SU-DHL-6 (cell line): ENCODE measurements at regions not wholly inside any gene's neighbourhood (a gene's known extent, or its start where the extent isn't known, plus 50 kb on each side); places are given as distances from the start of the nearest gene placed in this dataset.

Experiments used
- H2AFZ ChIP-seq: fragments of 200-600 bp; sonication (generic); 2 replicates; pipeline ENCODE4 v1.6.1; 2014; ENCODE audit warnings: low read depth, mild to moderate bottlenecking, moderate library complexity, mixed read lengths, antibody characterized with exemption, low read length; ENCODE audit not compliant: severe bottlenecking
- H3F3A ChIP-seq: fragments of 200-600 bp; shearing (Covaris generic); 2 replicates; pipeline ENCODE4 v1.6.0; 2016; ENCODE audit warnings: antibody characterized with exemption, mild to moderate bottlenecking; ENCODE audit not compliant: insufficient read depth
- H3K27ac ChIP-seq: fragments of 200-600 bp; sonication (generic); 2 replicates; pipeline ENCODE4 v1.5.1; 2016; ENCODE audit warnings: low read depth, mild to moderate bottlenecking, low read length, moderate library complexity, mixed read lengths
- H3K27me3 ChIP-seq: fragments of 200-600 bp; sonication (generic), shearing (Covaris generic); 2 replicates; pipeline ENCODE4 v1.6.0; 2014; ENCODE audit warnings: mild to moderate bottlenecking, low read length
- H3K36me3 ChIP-seq: fragments of 200-600 bp; sonication (generic); 2 replicates; pipeline ENCODE4 v1.6.1; 2014; ENCODE audit warnings: mild to moderate bottlenecking, low read length, mixed read lengths
- H3K4me2 ChIP-seq: fragments of 300-600, 200-600 bp; shearing (Covaris generic), sonication (generic); 2 replicates; pipeline ENCODE4 v1.6.0; 2014; ENCODE audit warnings: low read length, low read depth, mild to moderate bottlenecking; ENCODE audit not compliant: poor library complexity, severe bottlenecking
- H3K4me3 ChIP-seq: fragments of 200-600 bp; sonication (generic); 2 replicates; pipeline ENCODE4 v1.5.1; 2014; ENCODE audit warnings: antibody characterized with exemption, low read length, mild to moderate bottlenecking, mixed read lengths; ENCODE audit not compliant: insufficient read depth, poor library complexity, severe bottlenecking
- H3K79me2 ChIP-seq: fragments of 200-600 bp; sonication (generic); 2 replicates; pipeline ENCODE4 v1.6.1; 2014; ENCODE audit warnings: mild to moderate bottlenecking, low read length, moderate library complexity; ENCODE audit not compliant: insufficient read depth
- H3K9ac ChIP-seq: fragments of 200-600 bp; sonication (generic); 2 replicates; pipeline ENCODE4 v1.7.0; 2014; ENCODE audit warnings: mild to moderate bottlenecking, low read length
- H3K9me2 ChIP-seq: fragments of 200-600 bp; sonication (generic); replicated peaks from 2 replicates; pipeline ENCODE4 v1.6.1; 2014; ENCODE audit warnings: low read length; ENCODE audit not compliant: insufficient read depth
- H3K9me3 ChIP-seq: fragments of 200-600 bp; sonication (generic); 2 replicates; pipeline ENCODE4 v1.6.1; 2014; ENCODE audit warnings: low read length, mixed read lengths; ENCODE audit not compliant: insufficient read depth
- H4K20me1 ChIP-seq: fragments of 200-600 bp; sonication (generic); 2 replicates; pipeline ENCODE4 v1.6.1; 2014; ENCODE audit warnings: low read depth, mild to moderate bottlenecking, antibody characterized with exemption, low read length, moderate library complexity, mixed read lengths
- CTCF ChIP-seq: fragments of 200-600 bp; sonication (generic); IDR thresholded peaks from one replicate; pipeline ENCODE4 v1.5.1; 2017; ENCODE audit warnings: antibody characterized with exemption, mild to moderate bottlenecking, low read length, moderate library complexity; ENCODE audit not compliant: insufficient read depth, poor library complexity, severe bottlenecking
- EZH2phosphoT487 ChIP-seq: fragments of 200-600 bp; sonication (generic), shearing (Covaris generic); conservative IDR thresholded peaks from 2 replicates; pipeline ENCODE4 v1.6.1; 2018; ENCODE audit warnings: mild to moderate bottlenecking, antibody characterized with exemption, low read length, moderate library complexity, mixed read lengths

- Histone ChIP-seq H3F3A (no peaks in the 10 kb centered on the region), H3K9ac (no peak overlapping the region), H3K36me3 (no peaks in the 10 kb centered on the region), H3K4me3 (no peak overlapping the region), H3K27ac (no peak overlapping the region), H3K4me2 (no peak overlapping the region), H4K20me1 (no peaks in the 10 kb centered on the region), H3K9me2 (no peaks in the 10 kb centered on the region), H3K9me3 (no peaks in the 10 kb centered on the region), H3K79me2 (no peaks in the 10 kb centered on the region), H3K27me3 (no peaks in the 10 kb centered on the region), H2AFZ (no peak overlapping the region)
- TF ChIP-seq CTCF, result no peak
- no peak for TF ChIP-seq EZH2phosphoT487
Observed at GRCh38 chr16:86802013-86802412, 223.7 kb downstream of the FOXL1 start.

- H3K79me2 ChIP-seq, result no peaks in the 10 kb centered on the region
- no peaks in the 10 kb centered on the region for H3K9me3 ChIP-seq
- H4K20me1 ChIP-seq, result no peaks in the 10 kb centered on the region
- no peaks in the 10 kb centered on the region for H3K27me3 ChIP-seq
- H3K9me2 ChIP-seq, result no peaks in the 10 kb centered on the region
- H3F3A ChIP-seq, result no peaks in the 10 kb centered on the region
- H3K4me2 ChIP-seq, result no peak overlapping the region
- H3K36me3 ChIP-seq, result no peaks in the 10 kb centered on the region
- no peak overlapping the region for H3K9ac ChIP-seq
- no peak overlapping the region for H3K27ac ChIP-seq
- H2AFZ ChIP-seq, result no peak overlapping the region
- H3K4me3 ChIP-seq, result no peak overlapping the region
- TF ChIP-seq CTCF, result no peak
- TF ChIP-seq EZH2phosphoT487, result no peak
Observed at GRCh38 chr16:86805188-86805587, 226.8 kb downstream of the FOXL1 start.

GRCh38 chr16:86806181-86806837 lies 228.0 kb downstream of the FOXL1 start:
- TF ChIP-seq CTCF (no peak), EZH2phosphoT487 (no peak)
- H3K27me3 ChIP-seq, result no peaks in the 10 kb centered on the region
- no peak overlapping the region for H3K4me3 ChIP-seq
- H3K9me2 ChIP-seq, result no peaks in the 10 kb centered on the region
- no peaks in the 10 kb centered on the region for H3K79me2 ChIP-seq
- H3K9me3 ChIP-seq, result no peaks in the 10 kb centered on the region
- no peaks in the 10 kb centered on the region for H3K36me3 ChIP-seq
- H3K9ac ChIP-seq, result no peak overlapping the region
- no peak overlapping the region for H3K27ac ChIP-seq
- H2AFZ ChIP-seq, result no peak overlapping the region
- H3K4me2 ChIP-seq, result no peak overlapping the region
- no peaks in the 10 kb centered on the region for H3F3A ChIP-seq
- no peaks in the 10 kb centered on the region for H4K20me1 ChIP-seq
